ENCODE measurements at regions not wholly inside any gene's neighbourhood (a gene's known extent, or its start where the extent isn't known, plus 50 kb on each side); places are given as distances from the start of the nearest gene placed in this dataset.

- DNase-seq, result no peak
Measured at GRCh38 chr6:8760951-8761350, 325.6 kb upstream of the SLC35B3 start.

GRCh38 chr6:8758412-8758811 is 323.1 kb upstream of the SLC35B3 start:
- DNase-seq, result no peak

GRCh38 chr6:8750627-8751026 is 315.3 kb upstream of the SLC35B3 start:
- DNase-seq, result no peak

DNA sequence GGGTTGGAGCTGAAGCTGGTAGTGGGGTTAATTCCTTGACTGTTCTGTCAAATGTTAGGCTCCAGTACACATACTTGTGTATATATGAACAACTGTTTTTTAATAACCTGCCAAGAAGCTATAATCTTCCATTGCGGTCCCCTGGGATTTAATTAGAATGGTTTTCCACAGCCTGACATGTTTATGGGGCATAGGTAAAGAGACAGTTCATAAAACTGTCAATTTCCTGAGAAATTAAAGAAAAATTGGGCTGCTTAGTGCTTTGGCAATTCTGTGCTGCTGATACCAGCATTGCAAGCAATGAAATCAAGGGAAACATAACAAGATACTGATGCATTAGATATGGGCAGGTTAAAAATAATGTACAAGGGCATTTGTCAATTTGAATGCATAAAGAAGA is 314.1 kb upstream of the SLC35B3 start:
- DNase-seq, result no peak

- DNase-seq, result no peak
Measured at GRCh38 chr6:8743170-8743745, 307.9 kb upstream of the SLC35B3 start.

DNA sequence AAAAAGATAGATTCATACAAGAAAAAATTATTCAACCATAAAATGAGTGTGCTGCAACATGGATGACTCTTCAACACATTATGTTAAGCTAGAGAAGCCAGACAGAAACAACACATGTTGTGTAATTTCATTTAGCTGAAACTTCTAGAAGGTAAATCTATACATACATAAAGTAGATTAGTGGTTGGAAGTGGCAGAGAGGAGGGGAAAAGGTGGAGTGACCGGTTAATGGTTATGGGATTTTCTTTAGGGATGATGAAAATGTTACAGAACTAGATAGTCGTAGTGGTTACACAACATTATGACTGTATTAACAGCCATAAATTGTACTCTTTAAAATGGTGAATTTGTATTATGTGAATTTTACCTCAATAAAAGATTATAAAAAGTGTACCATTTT is 304.1 kb upstream of the SLC35B3 start:
- DNase-seq, result no peak

GRCh38 chr6:8738951-8739350 is 303.6 kb upstream of the SLC35B3 start:
- DNase-seq, result no peak

DNA sequence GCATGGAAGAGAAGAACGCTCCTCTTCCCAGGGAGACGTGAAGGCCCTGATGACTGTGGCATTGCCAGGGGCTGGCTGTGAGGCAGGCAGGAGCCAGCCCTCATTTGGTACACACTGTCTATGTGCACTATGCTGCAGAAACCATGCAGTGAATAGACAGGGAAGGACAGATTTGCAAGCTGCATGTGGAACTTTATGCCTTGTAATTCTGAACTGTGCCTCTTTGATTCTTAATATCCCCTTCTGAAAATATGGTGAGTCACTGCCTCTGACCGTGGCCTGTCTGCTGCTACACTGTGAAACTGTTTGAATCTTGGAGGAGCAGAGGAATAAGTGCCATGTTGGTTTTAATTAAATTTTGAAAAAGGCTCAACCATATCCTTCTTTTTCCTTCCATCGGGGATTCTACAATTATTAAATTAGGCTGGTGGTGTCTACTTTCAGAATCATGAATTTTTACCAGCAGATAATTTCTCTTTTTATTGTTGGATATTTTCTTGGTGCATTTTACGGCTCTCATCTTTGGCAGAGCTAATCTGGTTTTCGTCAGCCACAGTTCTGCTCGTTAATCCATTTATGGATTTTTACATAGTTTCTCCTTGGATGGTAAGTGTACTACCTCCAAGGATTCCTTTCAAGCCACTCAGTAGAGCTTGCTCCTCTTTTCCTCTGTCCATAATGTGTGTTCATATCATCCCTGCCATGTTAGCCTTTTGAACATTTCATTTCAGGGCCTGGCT is 301.0 kb upstream of the SLC35B3 start:
- no peak for DNase-seq

GRCh38 chr6:8733879-8734278 is 298.5 kb upstream of the SLC35B3 start:
- no peak for DNase-seq

- no peak for DNase-seq
Measured at GRCh38 chr6:8731874-8732273, 296.5 kb upstream of the SLC35B3 start.

DNA sequence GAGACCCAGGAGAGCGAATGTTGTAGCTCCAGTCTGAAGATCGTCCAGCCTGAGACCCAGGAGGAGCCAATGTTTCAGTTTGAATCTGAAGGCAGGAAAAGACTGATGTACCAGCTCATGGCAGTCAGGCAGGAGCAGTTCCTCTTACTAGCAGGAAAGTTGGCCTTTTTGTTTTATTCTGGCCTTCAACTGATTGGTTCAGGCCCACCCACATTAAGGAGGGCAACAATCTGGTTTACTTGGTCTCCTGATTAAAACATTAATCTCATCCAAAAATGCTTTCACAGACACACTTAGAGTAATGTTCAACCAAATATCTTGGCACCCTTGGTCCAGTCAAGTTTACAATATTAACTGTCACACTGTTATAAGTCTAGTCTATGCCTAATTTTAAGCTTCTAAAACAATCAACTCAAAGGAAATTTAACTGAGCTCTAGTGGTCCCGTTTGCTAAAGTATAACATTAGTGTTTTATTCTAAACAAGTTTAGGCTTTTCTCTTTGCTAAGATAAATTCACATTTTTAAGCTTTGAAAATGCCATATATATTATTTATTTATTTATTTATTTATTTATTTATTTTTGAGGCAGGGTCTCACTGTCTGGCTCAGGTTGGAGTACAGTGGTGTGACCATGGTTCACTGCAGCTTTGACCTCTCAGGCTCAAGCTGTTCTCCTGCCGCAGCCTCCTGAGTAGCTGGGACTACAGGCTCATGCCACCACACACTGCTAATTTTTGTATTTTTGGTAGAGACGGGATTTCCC is 275.5 kb upstream of the SLC35B3 start:
- DNase-seq, result no peak

DNA sequence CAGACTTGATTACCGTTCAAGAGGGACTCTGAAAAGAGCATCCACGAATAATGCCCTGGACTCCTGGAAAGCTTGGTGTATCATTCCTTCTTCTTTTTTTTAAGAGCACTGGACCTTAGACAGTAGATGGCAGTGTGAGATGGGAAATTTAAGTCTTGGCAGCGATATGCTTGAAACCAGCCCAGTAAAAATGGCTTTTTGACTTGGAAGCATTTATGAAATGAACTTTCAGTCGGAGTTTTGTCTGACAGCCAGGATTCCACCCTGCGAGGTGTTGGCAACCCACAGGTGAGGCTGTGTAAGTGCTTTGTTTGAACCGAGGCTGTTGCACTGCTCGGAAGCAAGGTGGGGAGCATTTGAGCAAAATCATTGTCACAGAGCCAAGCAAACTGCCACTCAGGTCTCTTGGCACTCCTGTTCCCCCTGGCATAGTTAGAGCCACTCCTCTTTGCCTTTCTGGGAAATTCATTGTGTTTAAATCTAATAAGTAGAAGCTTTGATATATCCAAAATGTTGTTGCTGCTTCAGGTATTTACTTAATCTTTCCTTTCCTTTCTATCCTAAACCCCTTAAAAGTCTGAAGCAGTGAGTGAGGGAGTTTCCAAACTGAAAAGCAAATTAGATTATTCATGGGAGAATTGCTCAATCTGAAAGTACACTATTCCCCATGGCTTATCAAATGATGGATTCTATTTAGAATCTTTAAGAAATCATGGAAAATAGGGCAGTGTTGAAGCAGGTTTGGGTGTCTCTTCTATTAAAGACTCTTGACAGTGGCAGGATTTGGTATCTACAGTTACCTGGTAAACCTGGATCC is 272.8 kb upstream of the SLC35B3 start:
- no peak for DNase-seq

- no peak for DNase-seq
Measured at GRCh38 chr6:8707369-8707768, 272.0 kb upstream of the SLC35B3 start.

DNA sequence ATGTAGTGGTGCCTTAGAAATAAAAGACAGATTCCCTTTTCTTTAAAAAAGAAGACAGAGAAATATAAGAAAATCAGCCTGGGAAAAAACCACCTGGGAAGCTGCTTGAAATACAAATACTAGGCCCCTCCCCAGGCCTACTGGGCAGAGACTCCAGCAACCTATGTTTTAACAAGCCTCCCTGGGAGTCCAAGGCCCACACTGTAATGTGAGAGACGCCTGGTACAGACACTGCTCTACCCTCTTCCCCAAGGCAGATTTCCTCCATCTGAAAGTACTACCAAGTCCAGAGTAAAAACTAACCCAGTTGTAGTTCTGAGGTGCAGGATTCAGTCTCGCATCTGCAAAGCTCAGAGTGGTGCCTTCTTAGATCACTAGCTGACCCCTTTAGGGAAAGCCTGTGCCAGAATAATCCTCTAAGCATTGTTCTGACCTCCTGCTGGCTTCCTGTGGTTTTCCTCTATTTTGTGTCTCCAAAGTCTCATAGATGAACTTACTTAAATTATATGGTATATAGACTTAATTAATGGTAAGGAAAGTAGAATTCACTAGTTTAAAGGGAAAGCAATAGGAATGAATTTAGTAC is 270.2 kb upstream of the SLC35B3 start:
- DNase-seq, result no peak

GRCh38 chr6:8703059-8703458 is 267.7 kb upstream of the SLC35B3 start:
- no peak for DNase-seq

- DNase-seq, result no peak
Measured at GRCh38 chr6:8688821-8689220, 253.5 kb upstream of the SLC35B3 start.

DNA sequence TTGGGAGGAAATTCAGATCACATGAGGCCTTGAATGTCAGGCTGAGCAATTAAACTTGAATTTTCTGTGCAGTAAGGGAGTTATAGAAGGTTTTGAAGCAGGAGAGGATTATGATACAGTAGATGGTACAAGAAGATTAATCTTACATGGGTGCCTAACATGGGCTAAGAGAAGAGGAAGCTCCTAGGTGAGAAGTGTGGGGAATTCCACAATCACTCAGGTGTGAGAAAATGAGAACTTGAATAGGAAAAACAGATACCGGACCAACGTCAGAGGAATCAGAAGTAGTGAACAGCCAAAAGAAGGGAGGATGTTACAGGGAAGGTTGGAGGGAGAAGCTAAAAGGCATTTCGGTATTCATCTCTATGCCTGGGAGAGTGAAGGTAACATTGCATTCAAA is 250.7 kb upstream of the SLC35B3 start:
- DNase-seq, result no peak

DNA sequence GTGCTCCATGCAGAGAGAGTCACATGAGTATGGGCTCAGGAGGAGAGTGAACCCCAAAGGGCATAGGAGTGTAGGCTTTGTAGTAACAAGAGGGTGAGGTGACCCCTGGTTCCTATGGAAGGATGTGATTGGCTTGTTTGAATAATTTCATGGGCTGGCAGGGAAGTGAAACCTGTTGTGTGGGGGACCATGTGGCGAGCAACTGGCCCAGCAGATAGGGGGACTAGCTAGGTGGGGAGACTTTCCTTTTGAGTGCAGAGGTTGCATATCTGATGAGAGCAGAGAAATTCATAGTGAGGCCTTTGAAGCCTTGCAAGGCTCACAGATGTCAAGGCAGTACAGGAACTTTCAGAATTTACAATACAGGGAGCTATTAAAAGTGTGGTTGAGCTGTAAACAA is 247.9 kb upstream of the SLC35B3 start:
- DNase-seq, result no peak

GRCh38 chr6:8679823-8680222 is 244.5 kb upstream of the SLC35B3 start:
- DNase-seq, result no peak

GRCh38 chr6:8678466-8678865 is 243.1 kb upstream of the SLC35B3 start:
- no peak for DNase-seq

DNA sequence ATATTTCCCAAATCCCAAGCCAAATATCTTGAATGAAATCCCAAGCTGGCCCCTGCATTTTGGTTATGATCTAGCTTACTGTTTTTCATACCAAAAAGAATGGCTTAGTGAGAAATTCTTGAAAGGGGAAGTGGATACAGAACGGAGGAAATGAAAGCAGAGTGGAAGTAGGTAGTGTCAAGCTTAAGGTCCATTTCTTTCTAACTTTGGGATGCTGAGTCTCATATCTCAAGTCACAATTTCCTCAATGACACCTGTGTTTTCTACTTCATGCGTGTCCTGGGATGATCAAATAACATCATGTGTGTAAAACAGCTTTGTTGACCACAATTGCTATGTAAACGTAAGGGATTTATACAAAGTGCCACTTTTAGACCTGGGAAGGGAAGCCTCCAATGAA is 238.8 kb upstream of the SLC35B3 start:
- DNase-seq, result no peak

DNA sequence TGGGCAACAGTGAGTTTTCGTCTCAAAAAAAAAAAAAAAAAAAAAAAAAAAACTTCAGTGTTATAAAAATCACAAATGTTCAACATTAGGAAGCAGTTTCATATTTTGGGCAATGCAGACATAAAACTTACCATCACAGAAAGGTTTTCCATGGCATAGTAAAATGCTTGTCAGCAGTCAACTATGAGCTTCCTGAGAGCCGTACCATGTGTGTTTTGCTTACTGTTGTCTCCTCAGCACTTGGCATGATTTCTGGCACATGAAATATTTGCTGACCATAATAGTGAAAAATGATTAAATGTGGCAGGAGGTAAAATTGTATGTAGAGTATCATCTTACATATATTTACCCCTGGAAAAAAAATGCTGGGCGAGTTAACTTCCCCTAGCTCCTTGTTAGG is 237.5 kb upstream of the SLC35B3 start:
- no peak for DNase-seq

GRCh38 chr6:8670792-8671191 is 235.4 kb upstream of the SLC35B3 start:
- DNase-seq, result no peak
